Gastroesophageal sphincter (tissue), 4 donors: ENCODE measurements at regions not wholly inside any gene's neighbourhood (a gene's known extent, or its start where the extent isn't known, plus 50 kb on each side); places are given as distances from the start of the nearest gene placed in this dataset.
"Not testable (repeated sequence)": the region's sequence is repeated elsewhere in the genome, so short reads cannot be mapped to it uniquely, and the experiment has no call there.

ENCODE experiments used
- ATAC-seq: fragments of 150-250 bp; one replicate; pipeline ENCODE4 v1.9.1; 2016; ENCODE audit warnings: mild to moderate bottlenecking, moderate library complexity
- H3K27ac ChIP-seq, 4 donors: fragments of 200-600 bp; sonication (generic) in 3 of 4; 1 replicate in 3 of 4; 2 replicates in 1 of 4; pipeline ENCODE4 v1.5.1; 2016 to 2019
- H3K27me3 ChIP-seq: fragments of 200-600 bp; sonication (generic); one replicate; pipeline ENCODE4 v1.5.1; 2019
- H3K36me3 ChIP-seq, 2 donors: fragments of 200-600 bp; sonication (generic); one replicate each; pipeline ENCODE4 v1.5.1; 2019; ENCODE audit warnings: control low read depth in 1 of 2
- H3K4me1 ChIP-seq, 3 donors: fragments of 200-600 bp; sonication (generic); 1 replicate in 2 of 3; 2 replicates in 1 of 3; pipeline ENCODE4 v1.5.1; 2016 to 2019; ENCODE audit warnings: control low read depth in 2 of 3
- H3K4me3 ChIP-seq, 2 donors: fragments of 200-600 bp; sonication (generic); one replicate each; pipeline ENCODE4 v1.5.1; 2019; ENCODE audit warnings: mild to moderate bottlenecking in 1 of 2, moderate library complexity in 1 of 2
- H3K9me3 ChIP-seq, 3 donors: fragments of 200-600 bp; sonication (generic); one replicate each; pipeline ENCODE4 v1.5.1; 2017 to 2019; ENCODE audit warnings: control low read depth in 2 of 3
- CTCF ChIP-seq, 4 experiments: fragments of 200-600 bp in 2 of 4; fragments of 450-650 bp in 2 of 4; sonication (generic) in 1 of 4; IDR thresholded peaks; one replicate each; pipeline ENCODE4 v1.5.1; 2017 to 2019; ENCODE audit warnings: antibody characterized with exemption in 4 of 4, mild to moderate bottlenecking in 2 of 4, moderate library complexity in 2 of 4
- EP300 ChIP-seq: sonication (generic); formaldehyde crosslinking; IDR thresholded peaks from one replicate; pipeline ENCODE4 v1.6.1; 2017; ENCODE audit warnings: antibody characterized with exemption, mild to moderate bottlenecking
- POLR2A ChIP-seq, 2 donors: fragments of 450-650 bp; IDR thresholded peaks; one replicate each; pipeline ENCODE4 v1.6.1; 2017; ENCODE audit warnings: antibody characterized with exemption in 2 of 2, mild to moderate bottlenecking in 2 of 2, moderate library complexity in 1 of 2
- POLR2AphosphoS5 ChIP-seq: sonication (generic); formaldehyde crosslinking; IDR thresholded peaks from one replicate; pipeline ENCODE4 v1.6.1; 2017; ENCODE audit warnings: antibody characterized with exemption
- WGBS, 2 donors: methylation state at CpG; one replicate each; pipeline ENCODE4 v1.1.5; 2018; ENCODE audit warnings: low coverage in 1 of 2; 5-methylcytosine and 5-hydroxymethylcytosine counted together

GRCh38 chr4:30867427-30867826 is 147.3 kb downstream of the PCDH7 start:
- peak; percentile 62 for TF ChIP-seq POLR2AphosphoS5
- no peak for TF ChIP-seq POLR2A (IDR thresholded peaks at IDR 0.05)
- ATAC-seq = peak; percentile 75
- Histone ChIP-seq H3K4me1 (peaks cover 6 to 84% (median 10%) of the 10 kb centered on the region in 3 donors), H3K36me3 (no peaks in the 10 kb centered on the region), H3K9me3 (no peaks in the 10 kb centered on the region), H3K4me3 (no peak overlapping the region), H3K27me3 (no peaks in the 10 kb centered on the region), H3K27ac (peak overlapping the region; percentile 70 to 94 (median 80))
- 45 to 50% methylated on average over 2 to 3 of the region's 3 CpGs for WGBS, 2 donors

- Histone ChIP-seq H3K27me3 (no peaks in the 10 kb centered on the region), H3K36me3 (no peaks in the 10 kb centered on the region), H3K27ac (peak overlapping the region; percentile 70 to 94 (median 80)), H3K4me3 (no peak overlapping the region), H3K9me3 (no peaks in the 10 kb centered on the region), H3K4me1 (peaks cover under 1 to 82% (median 7%) of the 10 kb centered on the region in 3 donors)
- no peak for ATAC-seq
- TF ChIP-seq POLR2A (IDR thresholded peaks at IDR 0.05) = no peak
- peak; percentile 24 for TF ChIP-seq POLR2AphosphoS5
- WGBS, 2 donors = 36 to 53% methylated on average over 5 of the region's 5 CpGs
Measured at GRCh38 chr4:30868111-30868895, 148.1 kb downstream of the PCDH7 start.

GRCh38 chr4:30869387-30869786 is 149.2 kb downstream of the PCDH7 start:
- Histone ChIP-seq H3K27ac (peak overlapping the region; percentile 38 to 94 (median 74)), H3K4me1 (peaks cover 0 to 71% (median 7%) of the 10 kb centered on the region in 3 donors)
- 100% methylated on average over 1 of the region's 1 CpG; no CpG with 5 or more reads in 1 of the 2 donors for WGBS, 2 donors
- not testable (repeated sequence) for H3K36me3 ChIP-seq, H3K4me3 ChIP-seq, H3K9me3 ChIP-seq, H3K27me3 ChIP-seq, ATAC-seq

GRCh38 chr4:30870513-30870912 is 150.3 kb downstream of the PCDH7 start:
- Histone ChIP-seq H3K27ac (peak overlapping the region; percentile 4 to 79 (median 32)), H3K9me3 (no peaks in the 10 kb centered on the region), H3K4me3 (no peak overlapping the region), H3K27me3 (no peaks in the 10 kb centered on the region), H3K36me3 (no peaks in the 10 kb centered on the region), H3K4me1 (peaks cover 0 to 64% (median 7%) of the 10 kb centered on the region in 3 donors)
- 40 to 69% methylated on average over 2 of the region's 2 CpGs for WGBS, 2 donors
- TF ChIP-seq POLR2A (IDR thresholded peaks at IDR 0.05) (no peak), EP300 (no peak), POLR2AphosphoS5 (no peak), CTCF (IDR thresholded peaks at IDR 0.05) (no peak)
- no peak for ATAC-seq

- H3K27me3 ChIP-seq = no peaks in the 10 kb centered on the region
- H3K4me3 ChIP-seq = no peak overlapping the region
- peaks cover 0 to 25% (median 0%) of the 10 kb centered on the region in 3 donors for H3K4me1 ChIP-seq
- ATAC-seq = no peak
- peak overlapping the region in 3 of 4 donors; percentile 39 to 55 (median 50) for H3K27ac ChIP-seq
- TF ChIP-seq POLR2A (IDR thresholded peaks at IDR 0.05) (no peak), CTCF (IDR thresholded peaks at IDR 0.05) (no peak), POLR2AphosphoS5 (no peak), EP300 (no peak)
- no peaks in the 10 kb centered on the region for H3K9me3 ChIP-seq
- H3K36me3 ChIP-seq = no peaks in the 10 kb centered on the region
- 15 to 21% methylated on average over 3 of the region's 3 CpGs for WGBS, 2 donors
Measured at GRCh38 chr4:30875658-30876269, 155.6 kb downstream of the PCDH7 start.

- no peaks in the 10 kb centered on the region for H3K9me3 ChIP-seq
- no peak overlapping the region for H3K4me3 ChIP-seq
- TF ChIP-seq POLR2AphosphoS5 (no peak), EP300 (no peak), CTCF (IDR thresholded peaks at IDR 0.05) (no peak), POLR2A (IDR thresholded peaks at IDR 0.05) (no peak)
- no peaks in the 10 kb centered on the region for H3K36me3 ChIP-seq
- no peak for ATAC-seq
- no peak overlapping the region for H3K27ac ChIP-seq
- no peaks in the 10 kb centered on the region for H3K27me3 ChIP-seq
- H3K4me1 ChIP-seq = peaks cover 0 to 16% (median 0%) of the 10 kb centered on the region in 3 donors
Measured at GRCh38 chr4:30879855-30880598, 159.9 kb downstream of the PCDH7 start.
